ENCODE measurements at regions not wholly inside any gene's neighbourhood (a gene's known extent, or its start where the extent isn't known, plus 50 kb on each side); places are given as distances from the start of the nearest gene placed in this dataset.

DNA sequence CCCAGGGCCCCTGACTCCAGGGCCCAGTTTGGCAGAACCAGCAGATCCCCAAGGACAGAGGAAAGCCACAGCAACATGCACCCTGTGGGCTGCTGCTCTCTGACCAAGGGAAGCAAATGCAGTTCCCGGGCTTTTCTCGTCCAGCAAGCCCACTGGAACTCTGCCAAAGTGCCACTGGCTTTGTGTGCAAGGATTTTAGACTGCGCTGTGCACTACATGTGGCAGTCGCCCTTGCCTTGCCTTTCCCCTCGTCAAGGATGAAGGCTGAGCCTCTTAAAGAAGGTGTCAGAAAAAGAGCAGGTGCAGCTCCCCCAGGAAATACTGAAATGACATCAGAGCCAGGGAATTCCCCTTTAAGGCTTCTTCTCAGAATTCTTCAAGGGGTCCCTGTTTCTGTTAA is 199.2 kb downstream of the TFCP2L1 start:
- H3K4me1 Mint-ChIP-seq, result no peaks in the 10 kb centered on the region
- H3K36me3 ChIP-seq (replicated peaks in 1 of 2; ENCODE audit: control extremely low read depth in 1 of 2, control insufficient read depth in 1 of 2, extremely low read depth in 1 of 2, insufficient read depth in 2 of 2, low read length in 1 of 2), result no peaks in the 10 kb centered on the region
- no peak overlapping the region for H3K27ac Mint-ChIP-seq
- CTCF ChIA-PET, result interaction anchor here (1.8 to 2.2 kb wide), 2 partner anchors 9 to 26 kb away, joined by 5 to 8 read pairs; no protein-coding TSS in a partner anchor
- intact Hi-C loops (cut with micrococcal nuclease), result no loop called here
- no peak overlapping the region for H3K9ac ChIP-seq (ENCODE audit: low read length)
- 82% methylated on average over 5 of the region's 5 CpGs for WGBS (ENCODE audit: insufficient coverage)
- no peaks in the 10 kb centered on the region for H3K27me3 ChIP-seq (replicated peaks in 1 of 4; ENCODE audit: control extremely low read depth in 1 of 4, control insufficient read depth in 3 of 4, insufficient read depth in 4 of 4, low read length in 3 of 4)
- no peaks in the 10 kb centered on the region for H3K79me2 ChIP-seq (ENCODE audit: control insufficient read depth, insufficient read depth, low read length)
- no peak for DNase-seq
- no peaks in the 10 kb centered on the region for H4K20me1 ChIP-seq (ENCODE audit: control insufficient read depth, insufficient read depth, low read length, poor library complexity, severe bottlenecking)
- no peaks in the 10 kb centered on the region for H3K4me1 ChIP-seq (ENCODE audit: control insufficient read depth in 2 of 2, insufficient read depth in 2 of 2, low read length in 2 of 2)
- H3K27ac ChIP-seq (ENCODE audit: low read length in 2 of 2), result no peak overlapping the region
- POLR2A ChIA-PET, result no interaction called here
- H3K4me3 ChIP-seq (ENCODE audit: control extremely low read depth in 1 of 5, extremely low read depth in 1 of 5, insufficient read depth in 1 of 5, low read depth in 2 of 5, low read length in 4 of 5), result no peak overlapping the region
- H2AFZ ChIP-seq (ENCODE audit: insufficient read depth, low read depth, low read length, poor library complexity, severe bottlenecking), result no peak overlapping the region
- no peak for ATAC-seq (ENCODE audit: low read depth)
- no peaks in the 10 kb centered on the region for H3K9me3 Mint-ChIP-seq (ENCODE audit: insufficient read depth)
- H3K9me3 ChIP-seq (ENCODE audit: control extremely low read depth in 1 of 3, control insufficient read depth in 2 of 3, insufficient read depth in 1 of 3, low read length in 2 of 3), result peaks cover 0 to 4% (median 0%) of the 10 kb centered on the region in 3 donors
- TF ChIP-seq EZH2 (IDR thresholded peaks at IDR 0.05; ENCODE audit: borderline replicate concordance, insufficient read depth, low read depth, low read length, poor library complexity, severe bottlenecking), result no peak
- TF ChIP-seq, protein P1, sequence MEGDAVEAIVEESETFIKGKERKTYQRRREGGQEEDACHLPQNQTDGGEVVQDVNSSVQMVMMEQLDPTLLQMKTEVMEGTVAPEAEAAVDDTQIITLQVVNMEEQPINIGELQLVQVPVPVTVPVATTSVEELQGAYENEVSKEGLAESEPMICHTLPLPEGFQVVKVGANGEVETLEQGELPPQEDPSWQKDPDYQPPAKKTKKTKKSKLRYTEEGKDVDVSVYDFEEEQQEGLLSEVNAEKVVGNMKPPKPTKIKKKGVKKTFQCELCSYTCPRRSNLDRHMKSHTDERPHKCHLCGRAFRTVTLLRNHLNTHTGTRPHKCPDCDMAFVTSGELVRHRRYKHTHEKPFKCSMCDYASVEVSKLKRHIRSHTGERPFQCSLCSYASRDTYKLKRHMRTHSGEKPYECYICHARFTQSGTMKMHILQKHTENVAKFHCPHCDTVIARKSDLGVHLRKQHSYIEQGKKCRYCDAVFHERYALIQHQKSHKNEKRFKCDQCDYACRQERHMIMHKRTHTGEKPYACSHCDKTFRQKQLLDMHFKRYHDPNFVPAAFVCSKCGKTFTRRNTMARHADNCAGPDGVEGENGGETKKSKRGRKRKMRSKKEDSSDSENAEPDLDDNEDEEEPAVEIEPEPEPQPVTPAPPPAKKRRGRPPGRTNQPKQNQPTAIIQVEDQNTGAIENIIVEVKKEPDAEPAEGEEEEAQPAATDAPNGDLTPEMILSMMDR (IDR thresholded peaks at IDR 0.05), result no peak
- no peak overlapping the region for H3K4me3 Mint-ChIP-seq
- H3K4me2 ChIP-seq (replicated peaks; ENCODE audit: low read depth, low read length, poor library complexity, severe bottlenecking), result no peak overlapping the region
- peaks cover 8% of the 10 kb centered on the region for H3K27me3 Mint-ChIP-seq

DNA sequence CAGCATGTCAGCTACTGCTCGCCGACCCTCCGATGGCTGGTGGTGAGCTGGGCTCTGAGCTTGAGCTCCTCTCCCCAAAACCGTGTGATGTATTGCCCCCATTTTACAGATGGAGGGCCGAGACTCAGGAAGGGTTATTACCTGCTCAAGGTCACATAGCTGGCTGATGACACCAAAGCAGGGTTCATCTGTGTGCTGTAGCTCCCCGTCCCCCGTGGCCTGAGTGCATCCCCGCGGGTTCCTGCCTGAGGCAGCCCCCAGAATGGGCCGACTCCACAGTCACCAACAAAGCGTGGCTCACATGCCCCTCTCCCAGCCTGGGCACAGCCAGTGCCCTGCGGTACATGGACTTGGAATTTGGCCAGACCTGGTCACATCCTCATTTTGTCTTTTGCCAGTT is 198.6 kb downstream of the TFCP2L1 start:
- H3K36me3 ChIP-seq (replicated peaks in 1 of 2; ENCODE audit: control extremely low read depth in 1 of 2, control insufficient read depth in 1 of 2, extremely low read depth in 1 of 2, insufficient read depth in 2 of 2, low read length in 1 of 2), result no peaks in the 10 kb centered on the region
- no peak for TF ChIP-seq EZH2 (IDR thresholded peaks at IDR 0.05; ENCODE audit: borderline replicate concordance, insufficient read depth, low read depth, low read length, poor library complexity, severe bottlenecking)
- TF ChIP-seq, protein P1 (IDR thresholded peaks at IDR 0.05), result no peak
- no peaks in the 10 kb centered on the region for H3K4me1 Mint-ChIP-seq
- no peak overlapping the region for H3K4me2 ChIP-seq (replicated peaks; ENCODE audit: low read depth, low read length, poor library complexity, severe bottlenecking)
- no peak overlapping the region for H3K9ac ChIP-seq (ENCODE audit: low read length)
- DNase-seq (no peak), ATAC-seq (ENCODE audit: low read depth) (no peak)
- H3K4me3 ChIP-seq (ENCODE audit: control extremely low read depth in 1 of 5, extremely low read depth in 1 of 5, insufficient read depth in 1 of 5, low read depth in 2 of 5, low read length in 4 of 5), result no peak overlapping the region
- no peak overlapping the region for H2AFZ ChIP-seq (ENCODE audit: insufficient read depth, low read depth, low read length, poor library complexity, severe bottlenecking)
- no peaks in the 10 kb centered on the region for H3K9me3 Mint-ChIP-seq (ENCODE audit: insufficient read depth)
- ChIA-PET POLR2A (no interaction called here), CTCF (interaction anchor here (1.8 to 2.2 kb wide), 2 partner anchors 10 to 27 kb away, joined by 5 to 8 read pairs; no protein-coding TSS in a partner anchor)
- H3K27ac ChIP-seq (ENCODE audit: low read length in 2 of 2), result no peak overlapping the region
- WGBS (ENCODE audit: insufficient coverage), result 79% methylated on average over 12 of the region's 12 CpGs
- no peaks in the 10 kb centered on the region for H3K4me1 ChIP-seq (ENCODE audit: control insufficient read depth in 2 of 2, insufficient read depth in 2 of 2, low read length in 2 of 2)
- intact Hi-C loops (cut with micrococcal nuclease), result no loop called here
- H3K27ac Mint-ChIP-seq, result no peak overlapping the region
- no peaks in the 10 kb centered on the region for H4K20me1 ChIP-seq (ENCODE audit: control insufficient read depth, insufficient read depth, low read length, poor library complexity, severe bottlenecking)
- H3K9me3 ChIP-seq (ENCODE audit: control extremely low read depth in 1 of 3, control insufficient read depth in 2 of 3, insufficient read depth in 1 of 3, low read length in 2 of 3), result peaks cover 0 to 4% (median 0%) of the 10 kb centered on the region in 3 donors
- no peak overlapping the region for H3K4me3 Mint-ChIP-seq
- no peaks in the 10 kb centered on the region for H3K27me3 ChIP-seq (replicated peaks in 1 of 4; ENCODE audit: control extremely low read depth in 1 of 4, control insufficient read depth in 3 of 4, insufficient read depth in 4 of 4, low read length in 3 of 4)
- peaks cover 8% of the 10 kb centered on the region for H3K27me3 Mint-ChIP-seq
- no peaks in the 10 kb centered on the region for H3K79me2 ChIP-seq (ENCODE audit: control insufficient read depth, insufficient read depth, low read length)

All from B cell (primary cell).